D721Med (cell line): ENCODE measurements at regions not wholly inside any gene's neighbourhood (a gene's known extent, or its start where the extent isn't known, plus 50 kb on each side); places are given as distances from the start of the nearest gene placed in this dataset.

Experiments
- DNase-seq: peaks from one replicate; pipeline ENCODE4 v3.0.0; 2011; ENCODE audit warnings: low spot score; ENCODE audit not compliant: insufficient read length
- FAIRE-seq: peaks from 2 replicates; lab custom pipeline; 2011; peaks lifted over from hg19 to GRCh38; lab: Jason Lieb, UNC
- CTCF ChIP-seq: IDR thresholded peaks from 2 replicates; pipeline ENCODE4 v1.5.1; 2012; ENCODE audit warnings: mild to moderate bottlenecking, control low read depth; ENCODE audit not compliant: insufficient read depth; ENCODE audit errors: missing control alignments

GRCh38 chr2:215615067-215615802, 179.4 kb upstream of the FN1 start:
- TF ChIP-seq CTCF = no peak
- FAIRE-seq (no peak), DNase-seq (no peak)

GRCh38 chr2:215614296-215614695, 178.4 kb upstream of the FN1 start:
- TF ChIP-seq CTCF = no peak
- DNase-seq (no peak), FAIRE-seq (no peak)

GRCh38 chr2:215613888-215614287, 178.0 kb upstream of the FN1 start:
- FAIRE-seq (no peak), DNase-seq (no peak)
- no peak for TF ChIP-seq CTCF

- DNase-seq (no peak), FAIRE-seq (no peak)
- no peak for TF ChIP-seq CTCF
These were observed 177.4 kb upstream of the FN1 start for GRCh38 chr2:215613280-215613679.

- no peak for TF ChIP-seq CTCF
- DNase-seq (no peak), FAIRE-seq (no peak)
These were observed 176.9 kb upstream of the FN1 start for GRCh38 chr2:215612786-215613185.

- no peak for TF ChIP-seq CTCF
- DNase-seq = no peak
- FAIRE-seq = no peak
These were observed 175.9 kb upstream of the FN1 start for GRCh38 chr2:215611609-215612386.
